ENCODE measurements at regions not wholly inside any gene's neighbourhood (a gene's known extent, or its start where the extent isn't known, plus 50 kb on each side); places are given as distances from the start of the nearest gene placed in this dataset.
A peak's percentile ranks its signal among the peaks of the same experiment; 100 is the strongest.

GRCh38 chr22:27144321-27144720 is 486.9 kb downstream of the MIAT start:
- Histone ChIP-seq H3K4me3 (ENCODE audit: insufficient read depth, low read depth, low read length) (no peak overlapping the region), H3K4me1 (ENCODE audit: insufficient read depth, low read length) (peaks cover 16% of the 10 kb centered on the region), H3K9me3 (ENCODE audit: insufficient read depth, low read depth, low read length) (no peaks in the 10 kb centered on the region), H3K79me2 (ENCODE audit: insufficient read depth, low read length) (no peaks in the 10 kb centered on the region), H3K27ac (ENCODE audit: low read depth, low read length) (no peak overlapping the region), H3K27me3 (ENCODE audit: insufficient read depth, low read length) (no peaks in the 10 kb centered on the region), H3K9ac (ENCODE audit: low read length) (no peak overlapping the region), H4K20me1 (ENCODE audit: insufficient read depth, low read length) (no peaks in the 10 kb centered on the region), H3K4me2 (ENCODE audit: low read length) (no peak overlapping the region), H2AFZ (ENCODE audit: low read depth, low read length) (no peak overlapping the region), H3K36me3 (ENCODE audit: insufficient read depth, low read length) (no peaks in the 10 kb centered on the region)
- no peaks in the 10 kb centered on the region for H3K9me3 Mint-ChIP-seq (ENCODE audit: unreplicated experiment)
- DNase-seq (ENCODE audit: low read depth) (no peak), FAIRE-seq (no peak)
- H3K4me1 Mint-ChIP-seq (ENCODE audit: low read depth, unreplicated experiment): peaks cover 10% of the 10 kb centered on the region
- TF ChIP-seq CTCF (IDR thresholded peaks at IDR 0.05; ENCODE audit: insufficient read depth, low read depth, low read length): peak; percentile 7
- no peak for TF ChIP-seq EZH2 (IDR thresholded peaks at IDR 0.05; ENCODE audit: insufficient read depth, low read length)
- no peaks in the 10 kb centered on the region for H3K27me3 Mint-ChIP-seq (ENCODE audit: low read depth, unreplicated experiment)
- no peaks in the 10 kb centered on the region for H3K36me3 Mint-ChIP-seq (ENCODE audit: low read depth, unreplicated experiment)
- H3K27ac Mint-ChIP-seq (ENCODE audit: unreplicated experiment): no peak overlapping the region
- no peak overlapping the region for H3K4me3 Mint-ChIP-seq (ENCODE audit: unreplicated experiment)

GRCh38 chr22:27146866-27147633 is 489.7 kb downstream of the MIAT start:
- H3K36me3 Mint-ChIP-seq (ENCODE audit: low read depth, unreplicated experiment): no peaks in the 10 kb centered on the region
- no peaks in the 10 kb centered on the region for H3K9me3 Mint-ChIP-seq (ENCODE audit: unreplicated experiment)
- FAIRE-seq: no peak

More at GRCh38 chr22:27146866-27147633, 489.7 kb downstream of the MIAT start:
- no peaks in the 10 kb centered on the region for H3K27me3 ChIP-seq (ENCODE audit: insufficient read depth, low read length)
- no peak overlapping the region for H3K9ac ChIP-seq (ENCODE audit: low read length)
- H3K36me3 ChIP-seq (ENCODE audit: insufficient read depth, low read length): no peaks in the 10 kb centered on the region
- no peak for TF ChIP-seq EZH2 (IDR thresholded peaks at IDR 0.05; ENCODE audit: insufficient read depth, low read length)
- TF ChIP-seq CTCF (IDR thresholded peaks at IDR 0.05; ENCODE audit: insufficient read depth, low read depth, low read length): no peak
- H3K79me2 ChIP-seq (ENCODE audit: insufficient read depth, low read length): no peaks in the 10 kb centered on the region
- H4K20me1 ChIP-seq (ENCODE audit: insufficient read depth, low read length): no peaks in the 10 kb centered on the region
- no peak for DNase-seq (ENCODE audit: low read depth)
- Mint-ChIP-seq H3K27ac (ENCODE audit: unreplicated experiment) (no peak overlapping the region), H3K27me3 (ENCODE audit: low read depth, unreplicated experiment) (no peaks in the 10 kb centered on the region), H3K4me3 (ENCODE audit: unreplicated experiment) (no peak overlapping the region), H3K4me1 (ENCODE audit: low read depth, unreplicated experiment) (peaks cover 10% of the 10 kb centered on the region)
- no peak overlapping the region for H3K4me3 ChIP-seq (ENCODE audit: insufficient read depth, low read depth, low read length)
- no peak overlapping the region for H3K4me2 ChIP-seq (ENCODE audit: low read length)
- peaks cover 13% of the 10 kb centered on the region for H3K4me1 ChIP-seq (ENCODE audit: insufficient read depth, low read length)
- H3K9me3 ChIP-seq (ENCODE audit: insufficient read depth, low read depth, low read length): no peaks in the 10 kb centered on the region
- no peak overlapping the region for H2AFZ ChIP-seq (ENCODE audit: low read depth, low read length)
- no peak overlapping the region for H3K27ac ChIP-seq (ENCODE audit: low read depth, low read length)

Measured in astrocyte (in vitro differentiated cells and primary cell).